WERI-Rb-1 (cell line): ENCODE measurements at regions not wholly inside any gene's neighbourhood (a gene's known extent, or its start where the extent isn't known, plus 50 kb on each side); places are given as distances from the start of the nearest gene placed in this dataset.
"Not testable (repeated sequence)": the region's sequence is repeated elsewhere in the genome, so short reads cannot be mapped to it uniquely, and the experiment has no call there.

Source experiments
- DNase-seq: peaks from one replicate; pipeline ENCODE4 v3.0.0-alpha.2; 2020
- H3K27ac ChIP-seq: fragments of 250-450 bp; sonication (Bioruptor Pico); 2 replicates; pipeline ENCODE4 v1.5.1; 2020; ENCODE audit warnings: mild to moderate bottlenecking, moderate library complexity
- H3K27me3 ChIP-seq: fragments of 250-450 bp; sonication (Bioruptor Pico); 2 replicates; pipeline ENCODE4 v1.5.1; 2021; ENCODE audit warnings: mild to moderate bottlenecking, low read depth, moderate library complexity; ENCODE audit not compliant: insufficient read depth, severe bottlenecking
- H3K36me3 ChIP-seq: fragments of 250-450 bp; sonication (Bioruptor Pico); 2 replicates; pipeline ENCODE4 v1.5.1; 2020; ENCODE audit warnings: mild to moderate bottlenecking, moderate library complexity
- H3K4me3 ChIP-seq: 2 replicates; pipeline ENCODE4 v1.5.1; 2011; ENCODE audit warnings: low read depth, mild to moderate bottlenecking, control low read depth, low read length
- H3K9me3 ChIP-seq: fragments of 250-450 bp; sonication (Bioruptor Pico); 2 replicates; pipeline ENCODE4 v1.5.1; 2021; ENCODE audit warnings: mild to moderate bottlenecking, moderate library complexity; ENCODE audit not compliant: severe bottlenecking
- CTCF ChIP-seq: IDR thresholded peaks from 2 replicates; pipeline ENCODE4 v1.5.1; 2011; ENCODE audit warnings: low read depth, mild to moderate bottlenecking, control low read depth, inconsistent platforms, low read length

DNA sequence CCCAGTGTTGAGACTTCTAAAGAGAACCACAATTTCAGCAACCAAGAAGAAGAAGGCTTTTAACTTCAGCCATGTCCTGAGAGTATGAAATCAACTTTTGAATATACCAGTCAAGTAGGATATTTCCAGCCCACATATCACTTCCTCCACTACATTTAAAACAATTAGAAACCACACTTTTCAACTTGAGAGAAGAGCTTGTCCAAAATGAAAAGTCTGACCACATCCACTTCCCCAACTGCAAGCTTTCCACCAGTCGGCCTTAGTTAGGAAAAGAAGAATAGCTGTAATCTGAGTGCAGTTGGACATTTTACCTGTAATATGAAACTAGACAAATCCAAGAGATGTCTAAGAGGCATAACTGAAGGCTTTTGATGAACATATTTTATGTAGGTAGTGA, 101.9 kb upstream of the SLC7A11 start:
- no peak for DNase-seq
- Histone ChIP-seq H3K9me3 (no peaks in the 10 kb centered on the region), H3K36me3 (no peaks in the 10 kb centered on the region), H3K27ac (no peak overlapping the region), H3K4me3 (no peak overlapping the region), H3K27me3 (no peaks in the 10 kb centered on the region)
- TF ChIP-seq CTCF, result no peak

GRCh38 chr4:138341739-138342415, 99.7 kb upstream of the SLC7A11 start:
- H3K4me3 ChIP-seq, result no peak overlapping the region
- DNase-seq, result no peak
- H3K9me3 ChIP-seq, result no peaks in the 10 kb centered on the region
- TF ChIP-seq CTCF, result no peak
- no peaks in the 10 kb centered on the region for H3K36me3 ChIP-seq
- H3K27me3 ChIP-seq, result no peaks in the 10 kb centered on the region
- H3K27ac ChIP-seq, result no peak overlapping the region

- H3K27me3 ChIP-seq, result no peaks in the 10 kb centered on the region
- no peak for DNase-seq
- no peak overlapping the region for H3K27ac ChIP-seq
- no peaks in the 10 kb centered on the region for H3K36me3 ChIP-seq
- TF ChIP-seq CTCF, result no peak
- H3K4me3 ChIP-seq, result no peak overlapping the region
- H3K9me3 ChIP-seq, result no peaks in the 10 kb centered on the region
These were observed 96.7 kb upstream of the SLC7A11 start for GRCh38 chr4:138338840-138339239.

DNA sequence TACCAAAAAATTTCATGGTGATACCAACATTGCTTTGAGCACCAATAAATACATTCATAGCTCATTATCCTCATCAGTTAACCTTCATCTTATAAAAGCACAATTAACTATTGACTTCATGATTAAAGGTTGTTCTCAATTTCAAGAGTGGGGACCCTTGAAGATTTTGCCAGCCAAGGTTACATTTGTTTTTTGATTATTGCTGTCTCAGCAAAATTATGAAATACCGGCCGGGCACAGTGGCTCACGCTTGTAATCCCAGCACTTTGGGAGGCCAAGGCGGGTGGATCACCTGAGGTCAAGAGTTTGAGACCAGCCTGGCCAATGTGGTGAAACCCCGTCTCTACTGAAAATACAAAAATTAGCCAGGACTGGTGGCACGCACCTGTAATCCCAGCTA, 96.1 kb upstream of the SLC7A11 start:
- H3K4me3 ChIP-seq, H3K27me3 ChIP-seq, DNase-seq, H3K27ac ChIP-seq, H3K36me3 ChIP-seq, H3K9me3 ChIP-seq: not testable (repeated sequence)

- Histone ChIP-seq H3K27ac (no peak overlapping the region), H3K9me3 (no peaks in the 10 kb centered on the region), H3K27me3 (no peaks in the 10 kb centered on the region), H3K4me3 (no peak overlapping the region), H3K36me3 (no peaks in the 10 kb centered on the region)
- TF ChIP-seq CTCF, result no peak
- DNase-seq, result no peak
These were observed 92.3 kb upstream of the SLC7A11 start for GRCh38 chr4:138334346-138335016.

DNA sequence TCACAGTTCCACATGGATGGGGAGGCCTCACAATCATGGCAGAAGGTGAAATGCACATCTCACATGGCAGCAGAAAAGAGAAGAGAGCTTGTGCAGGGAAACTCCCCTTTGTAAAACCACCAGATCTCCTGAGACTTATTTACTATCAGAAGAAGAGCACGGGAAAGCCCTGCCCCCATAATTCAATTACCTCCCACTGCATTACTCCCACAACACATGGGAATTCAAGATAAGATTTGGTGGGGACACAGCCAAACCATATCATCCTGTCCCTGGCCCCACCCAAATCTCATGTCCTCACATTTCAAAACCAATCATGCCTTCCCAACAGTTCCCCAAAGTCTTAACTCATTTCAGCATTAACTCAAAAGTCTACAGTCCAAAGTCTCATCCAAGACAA, 90.3 kb upstream of the SLC7A11 start:
- H3K27ac ChIP-seq, H3K4me3 ChIP-seq, DNase-seq, H3K9me3 ChIP-seq, H3K27me3 ChIP-seq, H3K36me3 ChIP-seq: not testable (repeated sequence)

- no peak for DNase-seq
- TF ChIP-seq CTCF, result no peak
- Histone ChIP-seq H3K9me3 (no peaks in the 10 kb centered on the region), H3K27ac (no peak overlapping the region), H3K36me3 (no peaks in the 10 kb centered on the region), H3K4me3 (no peak overlapping the region), H3K27me3 (no peaks in the 10 kb centered on the region)
These were observed 88.4 kb upstream of the SLC7A11 start for GRCh38 chr4:138330531-138330930.
